Muscle of leg (tissue), 3 donors: ENCODE measurements at regions not wholly inside any gene's neighbourhood (a gene's known extent, or its start where the extent isn't known, plus 50 kb on each side); places are given as distances from the start of the nearest gene placed in this dataset.

ENCODE experiments used
- DNase-seq: peaks from one replicate; pipeline ENCODE4 v3.0.0; 2013
- H3K27ac ChIP-seq: one replicate; pipeline ENCODE4 v1.5.1; 2013; ENCODE audit warnings: mild to moderate bottlenecking, low read length, control low read depth
- H3K27me3 ChIP-seq: one replicate; pipeline ENCODE4 v1.6.1; 2013; ENCODE audit warnings: low read length; ENCODE audit not compliant: control insufficient read depth, insufficient read depth
- H3K36me3 ChIP-seq: one replicate; pipeline ENCODE4 v1.6.1; 2013; ENCODE audit warnings: low read length; ENCODE audit not compliant: control insufficient read depth, insufficient read depth
- H3K4me1 ChIP-seq: one replicate; pipeline ENCODE4 v1.6.1; 2013; ENCODE audit warnings: low read length; ENCODE audit not compliant: control insufficient read depth, insufficient read depth
- H3K4me3 ChIP-seq: one replicate; pipeline ENCODE4 v1.5.1; 2013; ENCODE audit warnings: low read length, control low read depth
- H3K9me3 ChIP-seq: replicated peaks from 2 replicates; pipeline ENCODE4 v1.6.1; 2013; ENCODE audit warnings: low read depth, low read length; ENCODE audit not compliant: control insufficient read depth
- WGBS: methylation state at CpG from one replicate; pipeline ENCODE4 v1.1.5; 2013; ENCODE audit warnings: missing lambda C conversion rate; ENCODE audit not compliant: insufficient coverage; 5-methylcytosine and 5-hydroxymethylcytosine counted together

DNA sequence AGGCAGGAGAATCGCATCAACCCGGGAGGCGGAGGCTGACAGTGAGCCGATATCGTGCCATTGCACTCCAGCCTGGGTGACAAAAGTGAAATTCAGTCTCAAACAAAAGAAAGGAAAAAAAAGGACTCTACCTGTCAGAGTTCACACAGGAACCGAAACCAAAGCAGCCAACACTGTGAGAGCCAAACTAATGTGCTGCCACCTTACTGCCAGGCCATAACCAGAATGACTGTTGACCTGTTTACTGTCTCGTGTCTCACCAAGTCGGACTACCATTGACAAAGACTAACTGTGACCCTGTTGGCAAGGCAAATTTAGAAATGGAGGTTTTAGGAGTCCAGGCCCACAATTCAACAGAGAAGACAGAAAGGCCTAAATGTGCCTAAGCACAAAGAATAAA is 112.4 kb downstream of the ANXA2R start:
- WGBS: 93% methylated on average over 5 of the region's 8 CpGs
- no peak for DNase-seq

DNA sequence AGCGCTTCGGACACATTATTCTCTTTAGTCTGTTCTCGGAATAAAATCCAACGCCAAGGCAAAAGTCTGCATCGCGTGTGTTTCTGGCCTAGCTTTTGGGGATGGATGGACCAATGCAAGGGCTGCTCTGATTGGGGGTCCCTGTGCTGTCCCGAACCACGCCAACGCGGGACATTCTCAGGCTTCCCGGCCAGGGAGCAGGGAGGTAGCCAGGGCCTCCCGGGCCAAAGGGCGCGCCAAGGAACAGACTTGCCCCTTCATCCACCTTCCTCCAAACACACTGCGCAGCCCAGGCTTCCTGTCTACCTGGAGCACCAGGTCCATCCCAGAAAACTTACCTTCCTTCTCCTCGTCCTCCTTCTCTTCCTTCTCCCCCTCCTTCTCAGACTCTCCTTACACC is 113.0 kb upstream of the SELENOP start:
- WGBS: 94% methylated on average over 16 of the region's 16 CpGs
- peaks cover 9% of the 10 kb centered on the region for H3K27me3 ChIP-seq
- no peak overlapping the region for H3K27ac ChIP-seq
- no peaks in the 10 kb centered on the region for H3K4me1 ChIP-seq
- no peak for DNase-seq
- no peaks in the 10 kb centered on the region for H3K36me3 ChIP-seq
- no peaks in the 10 kb centered on the region for H3K9me3 ChIP-seq
- no peak overlapping the region for H3K4me3 ChIP-seq

More for the DNA sequence above, 112.4 kb downstream of the ANXA2R start:
- no peak overlapping the region for H3K4me3 ChIP-seq
- peaks cover 9% of the 10 kb centered on the region for H3K27me3 ChIP-seq
- no peaks in the 10 kb centered on the region for H3K4me1 ChIP-seq
- no peak overlapping the region for H3K27ac ChIP-seq
- H3K9me3 ChIP-seq: peaks cover 3% of the 10 kb centered on the region
- H3K36me3 ChIP-seq: no peaks in the 10 kb centered on the region

DNA sequence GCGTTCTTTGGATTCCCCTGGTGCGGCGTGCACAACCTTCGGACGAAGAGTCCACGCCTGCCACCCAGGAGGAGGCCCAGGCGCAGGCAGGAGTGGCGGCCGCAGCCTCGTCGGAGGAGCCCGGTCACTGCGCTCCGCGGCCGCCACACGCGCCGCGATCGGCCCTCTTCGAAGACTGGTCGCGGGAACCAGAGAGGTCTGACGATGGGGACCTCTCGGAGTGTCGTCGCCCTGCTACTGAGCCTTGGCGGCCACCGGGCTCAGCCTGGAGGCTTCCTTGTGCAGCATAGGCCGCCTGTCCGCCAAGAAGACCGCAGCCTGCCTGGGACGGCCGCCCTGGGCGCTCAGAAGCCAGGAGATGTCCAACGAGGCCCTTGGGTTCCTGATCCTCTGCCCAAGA is 112.5 kb upstream of the SELENOP start:
- no peaks in the 10 kb centered on the region for H3K36me3 ChIP-seq
- H3K4me1 ChIP-seq: no peaks in the 10 kb centered on the region
- no peak for DNase-seq
- WGBS: 64% methylated on average over 37 of the region's 37 CpGs
- H3K27me3 ChIP-seq: peaks cover 9% of the 10 kb centered on the region
- H3K9me3 ChIP-seq: no peaks in the 10 kb centered on the region
- no peak overlapping the region for H3K4me3 ChIP-seq
- H3K27ac ChIP-seq: no peak overlapping the region

DNA sequence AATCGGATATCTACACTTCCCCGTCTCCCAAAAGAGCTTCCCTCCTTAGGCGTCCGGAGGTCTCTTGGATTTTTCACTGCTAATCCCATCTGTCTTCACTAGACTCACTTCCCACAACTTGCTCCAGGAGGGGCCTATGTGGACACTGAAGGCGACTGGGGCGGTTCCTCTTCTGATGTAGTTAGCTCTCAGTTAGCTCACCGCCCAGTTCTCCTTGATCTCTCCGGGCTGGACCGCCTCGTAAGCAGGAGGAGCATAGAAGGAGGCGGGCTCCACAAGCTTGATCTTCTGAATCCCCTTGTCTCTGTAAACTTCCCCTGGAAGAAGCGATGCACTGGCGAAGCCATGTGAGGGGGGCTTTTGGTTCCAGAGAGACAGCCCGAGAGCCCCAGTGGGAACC is 112.0 kb upstream of the SELENOP start:
- Histone ChIP-seq H3K36me3 (no peaks in the 10 kb centered on the region), H3K4me3 (no peak overlapping the region), H3K27ac (no peak overlapping the region), H3K27me3 (peaks cover 9% of the 10 kb centered on the region), H3K4me1 (no peaks in the 10 kb centered on the region), H3K9me3 (no peaks in the 10 kb centered on the region)
- no peak for DNase-seq
- 72% methylated on average over 13 of the region's 14 CpGs for WGBS

DNA sequence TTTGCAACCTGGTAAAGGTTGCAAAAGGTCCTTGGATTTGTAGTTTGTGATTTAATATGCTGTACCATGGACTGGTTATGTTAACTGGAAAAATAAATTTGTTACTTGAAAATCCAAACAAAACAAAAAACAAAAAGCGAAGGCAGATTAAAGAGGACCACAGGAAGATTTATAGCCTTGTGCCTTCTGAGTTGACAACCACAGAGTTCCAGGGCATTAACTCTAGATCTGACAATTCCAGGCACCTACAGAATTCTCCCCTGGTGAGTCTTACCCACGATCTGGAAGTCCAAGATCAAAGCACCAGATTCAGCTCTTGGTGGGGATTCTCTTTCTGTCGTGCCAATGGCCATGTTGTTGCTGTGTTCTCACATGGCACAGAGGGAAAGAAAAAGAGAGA is 107.9 kb upstream of the SELENOP start:
- H3K27ac ChIP-seq: no peak overlapping the region
- WGBS: 18% methylated on average over 3 of the region's 3 CpGs
- no peaks in the 10 kb centered on the region for H3K36me3 ChIP-seq
- H3K9me3 ChIP-seq: no peaks in the 10 kb centered on the region
- H3K4me3 ChIP-seq: no peak overlapping the region
- no peak for DNase-seq
- H3K27me3 ChIP-seq: peaks cover 2% of the 10 kb centered on the region
- no peaks in the 10 kb centered on the region for H3K4me1 ChIP-seq

DNA sequence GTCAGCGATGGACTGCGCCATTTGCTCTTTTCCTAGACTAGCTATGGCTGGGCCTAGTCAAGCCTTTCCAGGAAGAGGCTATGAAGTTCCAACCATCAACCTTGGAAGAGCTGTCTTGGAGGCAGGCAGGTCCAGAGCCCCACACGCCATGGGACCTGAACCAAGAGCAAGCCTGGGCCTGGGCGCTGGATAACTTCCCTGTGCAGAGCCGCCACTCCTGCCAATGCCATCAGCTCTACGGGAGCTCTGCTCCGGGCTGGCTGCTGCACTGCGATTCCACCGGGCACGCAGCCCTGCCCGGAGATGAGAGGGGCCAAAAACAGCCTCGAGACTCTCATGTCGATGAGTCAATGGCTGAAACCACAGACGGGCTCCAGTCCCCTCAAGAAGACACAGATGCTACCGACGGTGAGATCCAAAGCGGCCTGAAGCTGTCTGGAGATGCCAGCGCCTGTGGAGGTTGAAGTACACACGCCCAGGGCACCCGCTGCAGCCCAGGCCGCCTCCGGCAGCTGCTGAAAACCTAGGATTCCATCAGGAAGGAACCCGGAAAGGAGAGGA is 103.7 kb upstream of the SELENOP start:
- Histone ChIP-seq H3K9me3 (no peaks in the 10 kb centered on the region), H3K4me3 (no peak overlapping the region), H3K27me3 (no peaks in the 10 kb centered on the region), H3K4me1 (no peaks in the 10 kb centered on the region), H3K36me3 (no peaks in the 10 kb centered on the region), H3K27ac (no peak overlapping the region)
- 93% methylated on average over 22 of the region's 23 CpGs for WGBS
- no peak for DNase-seq

DNA sequence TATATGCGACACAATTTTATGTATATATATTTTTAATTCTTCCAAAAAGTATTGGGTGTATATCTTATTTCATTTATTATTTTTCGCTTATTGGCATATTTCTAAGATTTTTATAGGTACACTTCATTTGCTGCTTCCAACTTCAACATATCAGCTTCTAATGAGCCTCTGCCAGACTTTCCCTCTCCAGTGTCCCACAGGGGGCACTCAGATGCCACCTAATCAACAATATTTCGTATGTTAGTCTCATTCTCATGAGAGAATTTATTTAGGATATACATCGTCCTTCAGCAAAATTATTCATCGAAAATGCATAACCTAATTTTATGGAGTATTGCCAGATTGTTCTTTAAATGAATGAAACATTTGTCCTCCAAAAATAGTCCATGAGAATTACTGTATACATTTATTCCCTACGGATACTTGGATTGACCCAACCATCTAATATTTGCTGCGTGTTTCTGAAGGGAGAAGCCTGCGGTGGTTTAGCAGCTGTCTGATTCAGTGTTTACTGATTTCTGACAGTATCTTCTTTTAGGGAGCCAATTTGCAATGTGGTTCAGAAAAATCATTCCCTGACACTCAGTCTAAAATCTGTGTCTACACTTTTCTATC is 100.6 kb upstream of the SELENOP start:
- H3K27me3 ChIP-seq: peaks cover 5% of the 10 kb centered on the region
- H3K4me3 ChIP-seq: no peak overlapping the region
- H3K36me3 ChIP-seq: no peaks in the 10 kb centered on the region
- no peaks in the 10 kb centered on the region for H3K9me3 ChIP-seq
- H3K4me1 ChIP-seq: peaks cover 8% of the 10 kb centered on the region
- peak; percentile 14 for DNase-seq
- no CpG with 5 or more reads among the region's 8 CpGs for WGBS
- H3K27ac ChIP-seq: no peak overlapping the region

DNA sequence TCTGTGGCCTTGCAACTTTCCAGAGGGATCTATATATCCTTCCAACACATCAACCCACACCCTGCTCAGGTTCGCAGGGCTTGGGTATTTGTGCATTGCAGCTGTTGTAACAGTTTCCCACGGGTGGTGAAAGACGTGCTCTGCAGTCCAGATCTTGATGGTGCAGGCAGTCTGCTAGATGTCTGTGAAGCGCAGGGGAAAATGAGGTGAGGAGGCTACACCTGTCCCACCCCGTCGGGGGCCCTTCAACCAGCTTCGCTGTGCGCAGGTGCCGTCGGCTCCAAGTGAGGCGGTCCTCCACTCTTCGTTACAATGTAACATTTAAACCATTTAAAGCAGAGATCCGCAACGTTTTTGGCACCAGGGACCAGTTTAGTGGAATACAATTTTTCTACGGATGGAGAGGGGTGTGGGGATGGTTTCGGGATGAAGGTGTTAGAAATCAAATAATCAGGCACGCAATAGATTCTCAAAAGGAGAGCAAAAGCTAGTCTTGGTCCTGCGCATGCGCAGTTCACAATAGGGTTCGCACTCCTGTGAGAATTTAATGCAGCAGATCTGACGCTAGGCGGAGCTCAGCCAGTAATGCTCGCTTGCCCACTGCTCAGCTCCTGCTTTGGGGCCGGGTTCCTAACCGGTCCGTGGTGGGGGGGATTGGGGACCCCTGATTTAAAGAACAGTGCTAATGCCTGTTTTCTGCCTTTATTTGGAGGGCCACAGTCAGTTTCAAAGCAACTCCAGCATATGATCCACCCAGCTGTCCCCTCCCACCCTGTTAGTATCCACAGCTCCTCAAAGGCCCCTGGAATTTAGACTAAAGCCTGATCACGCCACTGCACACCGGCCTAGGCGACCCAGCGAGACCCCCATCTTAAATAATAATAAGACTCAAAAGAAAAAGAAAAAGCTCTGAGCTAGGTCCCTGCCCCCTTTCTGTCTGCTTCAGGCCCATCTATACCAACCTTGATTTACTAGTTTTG is 97.1 kb upstream of the SELENOP start:
- DNase-seq: peak; percentile 89
- Histone ChIP-seq H3K27ac (no peak overlapping the region), H3K27me3 (peaks cover 13% of the 10 kb centered on the region), H3K36me3 (no peaks in the 10 kb centered on the region), H3K4me1 (peaks cover 8% of the 10 kb centered on the region), H3K9me3 (no peaks in the 10 kb centered on the region), H3K4me3 (peak overlapping the region; percentile 40)
- WGBS: 4% methylated on average over 23 of the region's 30 CpGs

DNA sequence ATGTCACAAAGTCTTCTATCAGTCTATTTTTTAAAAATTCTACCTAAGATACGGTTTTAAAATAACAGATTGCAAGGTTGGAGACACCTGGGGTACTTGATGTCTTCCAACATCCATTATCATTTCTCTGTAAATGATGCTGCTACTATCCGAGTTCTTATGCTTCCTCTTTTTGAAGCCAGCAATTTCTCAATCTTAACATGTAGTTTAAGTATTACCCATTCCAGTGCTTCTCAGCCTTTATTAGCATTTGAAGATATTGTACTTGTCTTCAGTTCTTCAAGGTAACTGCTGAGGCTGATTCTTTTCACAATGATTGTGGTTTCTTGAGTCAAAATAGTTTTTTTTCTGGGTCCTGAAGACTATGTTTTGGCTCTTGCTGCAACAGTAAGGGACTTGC is 96.4 kb upstream of the SELENOP start:
- WGBS: no CpG with 5 or more reads among the region's 2 CpGs
- DNase-seq: no peak
- Histone ChIP-seq H3K27me3 (peaks cover 13% of the 10 kb centered on the region), H3K4me3 (no peak overlapping the region), H3K27ac (no peak overlapping the region), H3K9me3 (no peaks in the 10 kb centered on the region), H3K4me1 (peaks cover 8% of the 10 kb centered on the region), H3K36me3 (no peaks in the 10 kb centered on the region)

DNA sequence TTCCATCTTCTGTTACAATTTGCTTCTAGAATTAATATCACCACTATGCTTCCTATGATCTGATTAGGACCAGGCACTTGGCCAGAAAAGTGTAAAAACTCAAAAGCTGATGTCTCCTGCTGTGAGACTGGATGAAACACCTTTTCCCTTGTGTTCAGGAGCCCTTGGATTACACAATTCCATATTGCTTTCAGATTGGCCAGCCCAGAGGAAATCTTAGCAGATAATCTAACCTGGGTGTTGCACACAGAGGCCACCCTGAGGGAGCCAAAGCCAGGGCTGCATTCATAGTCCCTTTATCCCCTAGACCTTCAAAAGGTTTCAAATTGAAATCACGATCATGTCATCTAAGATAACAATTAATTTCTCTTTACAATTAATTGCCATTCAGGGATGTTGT is 94.1 kb upstream of the SELENOP start:
- DNase-seq: no peak
- H3K27me3 ChIP-seq: peaks cover 13% of the 10 kb centered on the region
- no CpG with 5 or more reads among the region's 1 CpG for WGBS
- H3K4me3 ChIP-seq: no peak overlapping the region
- no peaks in the 10 kb centered on the region for H3K36me3 ChIP-seq
- peaks cover 8% of the 10 kb centered on the region for H3K4me1 ChIP-seq
- no peaks in the 10 kb centered on the region for H3K9me3 ChIP-seq
- H3K27ac ChIP-seq: no peak overlapping the region
